ENCODE measurements at regions not wholly inside any gene's neighbourhood (a gene's known extent, or its start where the extent isn't known, plus 50 kb on each side); places are given as distances from the start of the nearest gene placed in this dataset.
"Not testable (repeated sequence)": the region's sequence is repeated elsewhere in the genome, so short reads cannot be mapped to it uniquely, and the experiment has no call there.

DNA sequence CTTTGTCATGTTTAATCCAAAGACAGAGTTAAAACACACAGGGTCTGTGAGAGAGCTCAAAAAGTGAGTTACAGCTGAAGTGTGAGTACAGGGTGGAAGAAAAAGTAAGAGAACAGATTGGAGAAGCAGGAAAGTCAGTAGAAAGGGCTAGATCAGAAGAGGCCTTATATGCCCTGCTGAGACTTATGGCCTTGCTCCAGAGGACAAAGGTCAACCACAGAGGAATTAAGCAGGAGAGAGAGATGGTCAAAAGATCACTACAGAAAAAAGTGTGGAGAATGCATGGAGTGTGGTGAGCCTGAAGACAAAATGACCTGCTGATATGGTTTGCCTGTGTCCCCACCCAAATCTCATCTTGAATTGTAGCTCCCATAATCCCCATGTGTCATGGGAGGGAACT lies 213.8 kb downstream of the NEBL start:
- Mint-ChIP-seq H3K27ac (no peak overlapping the region), H3K4me1 (ENCODE audit: low read depth) (no peaks in the 10 kb centered on the region), H3K36me3 (ENCODE audit: low read depth) (no peaks in the 10 kb centered on the region), H3K9me3 (ENCODE audit: insufficient read depth) (peaks cover 3% of the 10 kb centered on the region), H3K27me3 (ENCODE audit: low read depth) (no peaks in the 10 kb centered on the region), H3K4me3 (no peak overlapping the region)
- ChIA-PET CTCF (no interaction called here), POLR2A (no interaction called here)
- DNase-seq = no peak
- ATAC-seq = no peak

DNA sequence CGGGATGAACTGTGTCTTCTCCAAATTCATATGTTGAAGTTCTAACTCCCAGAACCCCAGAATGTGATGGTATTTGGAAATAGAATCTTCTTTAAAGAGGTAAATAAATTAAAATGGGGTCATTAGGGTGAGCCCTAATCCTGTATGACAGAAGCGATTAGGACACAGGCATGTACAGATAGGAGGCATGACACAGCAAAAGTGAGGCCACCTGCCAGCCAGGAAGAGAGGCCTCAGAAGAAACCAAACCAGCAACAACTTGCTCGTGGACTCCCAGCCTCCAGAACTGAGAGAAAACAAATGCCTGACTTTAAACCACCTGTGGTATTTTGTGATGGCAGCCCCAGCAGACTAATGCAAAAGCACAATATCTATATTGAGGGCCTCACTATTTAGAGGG lies 214.3 kb downstream of the NEBL start:
- H3K4me1 Mint-ChIP-seq (ENCODE audit: low read depth) = no peaks in the 10 kb centered on the region
- ATAC-seq (no peak), DNase-seq (no peak)
- H3K27me3 Mint-ChIP-seq (ENCODE audit: low read depth) = no peaks in the 10 kb centered on the region
- CTCF ChIA-PET = no interaction called here
- POLR2A ChIA-PET = no interaction called here
- no peak overlapping the region for H3K27ac Mint-ChIP-seq
- no peaks in the 10 kb centered on the region for H3K36me3 Mint-ChIP-seq (ENCODE audit: low read depth)
- H3K9me3 Mint-ChIP-seq (ENCODE audit: insufficient read depth) = peaks cover 3% of the 10 kb centered on the region
- H3K4me3 Mint-ChIP-seq = no peak overlapping the region

DNA sequence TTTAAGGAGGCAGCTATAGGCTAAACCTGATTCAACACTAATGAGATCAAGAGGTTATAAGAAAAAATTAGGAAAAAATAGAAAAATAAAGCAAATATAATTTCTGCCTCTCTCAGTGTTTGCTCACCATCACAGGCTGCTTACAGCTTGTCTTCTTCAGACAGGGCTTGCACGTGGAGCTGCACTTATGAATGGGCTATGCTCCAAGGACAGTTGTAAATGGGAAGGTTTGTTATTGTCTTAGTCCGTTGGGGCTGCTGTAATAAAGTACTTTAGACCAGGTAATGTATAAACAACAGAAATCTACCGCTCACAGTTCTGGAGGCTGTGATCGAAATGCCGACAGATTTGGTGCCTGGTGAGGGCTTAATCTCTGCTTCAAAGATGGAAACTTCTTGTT lies 219.8 kb downstream of the NEBL start:
- POLR2A ChIA-PET = no interaction called here
- H3K27ac Mint-ChIP-seq = no peak overlapping the region
- H3K4me3 Mint-ChIP-seq = no peak overlapping the region
- no peaks in the 10 kb centered on the region for H3K9me3 Mint-ChIP-seq (ENCODE audit: insufficient read depth)
- ATAC-seq (no peak), DNase-seq (no peak)
- H3K27me3 Mint-ChIP-seq (ENCODE audit: low read depth) = no peaks in the 10 kb centered on the region
- CTCF ChIA-PET = no interaction called here
- no peaks in the 10 kb centered on the region for H3K4me1 Mint-ChIP-seq (ENCODE audit: low read depth)
- no peaks in the 10 kb centered on the region for H3K36me3 Mint-ChIP-seq (ENCODE audit: low read depth)

DNA sequence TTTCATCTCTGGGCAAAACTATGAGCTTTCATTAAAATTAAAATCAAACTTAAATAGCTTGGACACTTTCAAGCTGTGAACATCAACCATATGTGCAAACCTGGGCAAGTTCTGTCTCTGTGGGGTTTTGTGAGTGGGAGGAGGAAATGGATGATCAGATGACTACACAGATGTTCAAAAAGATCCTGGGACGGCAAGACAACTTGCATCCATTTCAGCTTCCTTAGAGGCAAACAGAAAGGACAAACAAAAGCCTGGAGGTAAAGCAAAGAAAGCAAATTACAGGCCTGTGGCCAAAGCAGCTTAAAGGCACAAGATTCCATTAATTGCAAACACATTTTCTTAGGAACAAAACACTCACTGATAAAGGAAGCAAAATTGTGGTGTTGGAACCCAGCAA lies 222.2 kb downstream of the NEBL start:
- ChIA-PET POLR2A (no interaction called here), CTCF (no interaction called here)
- ATAC-seq (no peak), DNase-seq (no peak)
- Mint-ChIP-seq H3K27ac (no peak overlapping the region), H3K36me3 (ENCODE audit: low read depth) (no peaks in the 10 kb centered on the region), H3K4me1 (ENCODE audit: low read depth) (no peaks in the 10 kb centered on the region), H3K4me3 (no peak overlapping the region), H3K9me3 (ENCODE audit: insufficient read depth) (no peaks in the 10 kb centered on the region), H3K27me3 (ENCODE audit: low read depth) (no peaks in the 10 kb centered on the region)

DNA sequence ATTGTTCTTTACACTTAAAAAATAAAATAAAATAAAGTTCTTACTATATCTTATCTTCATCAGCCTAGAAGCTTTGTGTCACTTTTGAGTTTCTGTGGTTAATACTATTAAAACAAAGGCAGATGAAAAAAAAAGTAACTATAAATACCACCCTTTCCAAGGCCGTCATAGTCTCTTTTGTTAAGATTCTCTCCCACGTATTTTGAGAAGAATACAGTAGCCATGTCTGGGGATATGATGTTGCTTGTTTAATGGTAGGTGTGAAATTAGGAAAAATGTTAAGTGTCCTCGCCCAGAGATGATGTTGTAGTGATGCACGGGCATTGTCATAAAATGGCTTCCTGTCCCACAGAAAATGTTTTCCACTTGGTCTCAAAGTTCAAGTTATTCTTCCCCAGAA lies 223.9 kb downstream of the NEBL start:
- CTCF ChIA-PET = no interaction called here
- no peak for ATAC-seq

DNA sequence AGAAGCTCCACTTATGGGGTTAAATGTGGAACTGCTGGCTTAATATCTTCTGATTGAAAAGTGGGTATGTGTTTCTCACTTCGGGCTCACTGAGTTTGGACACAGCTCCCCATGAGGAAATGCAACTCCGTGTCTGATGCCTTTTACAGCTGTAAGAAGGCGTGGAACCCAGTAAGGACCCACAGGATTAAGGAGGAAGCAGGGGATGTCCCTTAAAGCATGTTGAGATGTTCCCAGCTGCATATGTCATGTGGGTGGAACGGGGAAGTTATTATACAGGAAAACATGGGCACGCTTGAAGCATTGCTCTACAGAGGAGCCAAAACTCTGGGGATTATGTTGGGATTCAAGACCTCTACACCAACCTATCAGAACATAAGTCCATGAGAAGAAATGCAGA lies 224.4 kb downstream of the NEBL start:
- Mint-ChIP-seq H3K9me3 (ENCODE audit: insufficient read depth) (no peaks in the 10 kb centered on the region), H3K4me1 (ENCODE audit: low read depth) (no peaks in the 10 kb centered on the region), H3K4me3 (no peak overlapping the region), H3K27me3 (ENCODE audit: low read depth) (no peaks in the 10 kb centered on the region), H3K36me3 (ENCODE audit: low read depth) (no peaks in the 10 kb centered on the region), H3K27ac (no peak overlapping the region)
- no peak for DNase-seq
- ChIA-PET POLR2A (no interaction called here), CTCF (no interaction called here)
- no peak for ATAC-seq

More for the DNA sequence above, 223.9 kb downstream of the NEBL start:
- Mint-ChIP-seq H3K36me3 (ENCODE audit: low read depth) (no peaks in the 10 kb centered on the region), H3K9me3 (ENCODE audit: insufficient read depth) (no peaks in the 10 kb centered on the region), H3K4me1 (ENCODE audit: low read depth) (no peaks in the 10 kb centered on the region), H3K4me3 (no peak overlapping the region), H3K27ac (no peak overlapping the region), H3K27me3 (ENCODE audit: low read depth) (no peaks in the 10 kb centered on the region)
- POLR2A ChIA-PET = no interaction called here
- no peak for DNase-seq

DNA sequence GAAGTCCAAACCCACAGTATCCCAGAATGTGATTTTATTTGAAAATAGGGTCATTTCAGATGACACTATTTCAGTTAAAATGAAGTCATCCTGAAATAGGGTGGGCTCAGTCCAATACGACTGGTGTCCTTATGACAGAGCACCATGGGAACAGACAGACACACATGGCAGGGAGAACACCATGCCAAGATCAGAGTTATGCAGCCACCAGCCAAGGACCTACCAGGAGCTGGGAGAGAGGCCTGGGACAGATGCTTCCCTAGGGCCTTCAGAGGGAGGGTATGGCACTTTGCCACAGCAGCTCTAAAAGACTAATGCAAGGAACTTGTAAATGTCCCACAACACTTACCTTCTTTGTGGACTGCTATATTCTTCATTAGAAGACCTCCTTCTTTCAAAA lies 226.5 kb downstream of the NEBL start:
- Mint-ChIP-seq H3K36me3 (ENCODE audit: low read depth) (no peaks in the 10 kb centered on the region), H3K4me3 (no peak overlapping the region), H3K27ac (no peak overlapping the region), H3K27me3 (ENCODE audit: low read depth) (no peaks in the 10 kb centered on the region), H3K4me1 (ENCODE audit: low read depth) (no peaks in the 10 kb centered on the region), H3K9me3 (ENCODE audit: insufficient read depth) (no peaks in the 10 kb centered on the region)
- POLR2A ChIA-PET = no interaction called here
- no peak for ATAC-seq
- CTCF ChIA-PET = no interaction called here
- no peak for DNase-seq

DNA sequence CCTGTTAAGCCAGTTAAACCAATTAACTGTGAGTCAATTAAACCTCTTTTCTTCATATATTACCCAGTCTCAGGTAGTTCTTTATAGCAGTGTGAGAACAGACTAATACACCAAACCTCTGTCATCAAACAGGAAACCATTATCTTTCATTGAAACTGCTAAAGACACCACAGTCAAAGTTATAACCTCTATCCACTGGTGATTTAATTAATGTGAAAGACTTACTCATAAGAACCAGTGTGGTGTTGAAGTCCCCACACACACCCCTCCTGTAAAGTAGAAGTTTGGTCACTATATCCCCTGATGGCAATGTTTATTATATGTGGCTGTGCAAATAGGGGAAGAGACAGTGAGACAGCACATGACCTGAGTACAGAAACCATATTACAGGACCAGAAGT lies 228.1 kb downstream of the NEBL start:
- no peak for DNase-seq
- H3K36me3 Mint-ChIP-seq (ENCODE audit: low read depth) = no peaks in the 10 kb centered on the region
- ATAC-seq = no peak
- no peaks in the 10 kb centered on the region for H3K9me3 Mint-ChIP-seq (ENCODE audit: insufficient read depth)
- CTCF ChIA-PET = no interaction called here
- POLR2A ChIA-PET = no interaction called here
- H3K4me1 Mint-ChIP-seq (ENCODE audit: low read depth) = no peaks in the 10 kb centered on the region
- H3K27ac Mint-ChIP-seq = no peak overlapping the region
- H3K4me3 Mint-ChIP-seq = no peak overlapping the region
- H3K27me3 Mint-ChIP-seq (ENCODE audit: low read depth) = no peaks in the 10 kb centered on the region

DNA sequence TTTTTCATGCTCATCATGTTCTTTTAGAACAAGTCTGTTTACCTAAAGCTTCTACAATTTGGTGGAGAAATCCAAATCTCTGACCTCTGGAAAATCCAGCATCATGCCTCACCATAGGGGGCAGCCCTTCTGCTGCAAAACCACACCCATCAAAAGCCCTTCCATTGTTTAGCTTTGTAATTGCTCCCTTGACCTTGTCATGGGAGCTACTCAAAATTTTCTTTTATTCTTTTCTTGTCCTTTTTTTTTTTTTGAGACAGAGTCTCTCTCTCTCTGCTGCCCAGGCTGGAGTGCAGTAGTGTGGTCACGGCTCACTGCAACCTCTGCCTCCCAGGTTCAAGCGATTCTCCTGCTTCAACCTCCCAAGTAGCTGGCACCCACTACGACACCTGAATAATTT lies 234.4 kb downstream of the NEBL start:
- no peak overlapping the region for H3K4me3 Mint-ChIP-seq
- DNase-seq (no peak), ATAC-seq (no peak)
- ChIA-PET CTCF (no interaction called here), POLR2A (interaction anchor here (0.5 to 0.7 kb wide), 2 partner anchors 1379 to 1781 kb away, joined by 3 read pairs; no protein-coding TSS in a partner anchor)
- H3K27me3 Mint-ChIP-seq (ENCODE audit: low read depth) = no peaks in the 10 kb centered on the region
- no peaks in the 10 kb centered on the region for H3K4me1 Mint-ChIP-seq (ENCODE audit: low read depth)
- H3K9me3 Mint-ChIP-seq (ENCODE audit: insufficient read depth) = peaks cover 8% of the 10 kb centered on the region
- no peak overlapping the region for H3K27ac Mint-ChIP-seq
- H3K36me3 Mint-ChIP-seq (ENCODE audit: low read depth) = no peaks in the 10 kb centered on the region

DNA sequence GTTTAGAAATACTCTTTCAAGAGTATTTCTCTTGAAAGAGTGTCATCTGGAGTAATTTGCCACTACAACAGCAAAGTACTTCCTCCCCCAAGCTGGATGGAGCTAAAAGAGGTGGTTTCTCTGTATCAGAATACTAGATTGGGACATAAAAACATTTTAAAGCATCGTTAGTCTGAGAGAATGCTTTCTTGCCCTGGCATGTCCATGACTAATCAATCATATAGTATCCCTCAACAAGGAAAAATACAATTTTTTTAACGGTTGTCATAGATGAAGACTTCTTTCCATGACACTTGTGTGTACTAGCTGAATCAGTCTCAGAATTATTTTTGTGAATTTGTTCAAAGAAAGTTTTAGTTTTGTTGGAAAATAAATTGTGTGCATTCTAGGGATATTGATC lies 237.9 kb downstream of the NEBL start:
- ChIA-PET POLR2A (no interaction called here), CTCF (no interaction called here)
- Mint-ChIP-seq H3K4me1 (ENCODE audit: low read depth) (no peaks in the 10 kb centered on the region), H3K9me3 (ENCODE audit: insufficient read depth) (peaks cover 14% of the 10 kb centered on the region), H3K4me3 (no peak overlapping the region), H3K27ac (no peak overlapping the region), H3K27me3 (ENCODE audit: low read depth) (no peaks in the 10 kb centered on the region), H3K36me3 (ENCODE audit: low read depth) (no peaks in the 10 kb centered on the region)
- ATAC-seq = no peak
- DNase-seq = no peak

DNA sequence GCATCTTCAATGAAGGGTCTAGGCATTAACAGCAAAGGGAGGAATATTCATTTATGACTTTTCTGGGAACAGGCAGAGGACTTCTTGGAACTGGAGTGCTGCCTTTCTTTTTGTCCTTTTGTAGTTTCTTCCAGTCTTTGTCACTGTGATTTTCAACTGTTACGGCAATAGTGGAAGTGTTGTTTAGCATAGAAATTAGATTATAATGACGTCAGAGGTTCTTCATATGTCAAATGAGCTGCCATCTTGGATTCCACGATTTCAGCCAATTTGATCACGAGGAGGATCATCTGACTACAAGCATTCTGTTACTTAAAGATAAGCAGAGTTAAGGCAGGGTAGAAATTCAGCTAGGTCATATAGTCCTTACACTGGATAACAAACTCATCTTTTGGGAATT lies 239.0 kb downstream of the NEBL start:
- H3K36me3 Mint-ChIP-seq (ENCODE audit: low read depth) = no peaks in the 10 kb centered on the region
- H3K4me1 Mint-ChIP-seq (ENCODE audit: low read depth) = no peaks in the 10 kb centered on the region
- no peak overlapping the region for H3K27ac Mint-ChIP-seq
- H3K4me3 Mint-ChIP-seq = no peak overlapping the region
- CTCF ChIA-PET = no interaction called here
- POLR2A ChIA-PET = no interaction called here
- DNase-seq = no peak
- peaks cover 14% of the 10 kb centered on the region for H3K9me3 Mint-ChIP-seq (ENCODE audit: insufficient read depth)
- ATAC-seq = no peak
- no peaks in the 10 kb centered on the region for H3K27me3 Mint-ChIP-seq (ENCODE audit: low read depth)

DNA sequence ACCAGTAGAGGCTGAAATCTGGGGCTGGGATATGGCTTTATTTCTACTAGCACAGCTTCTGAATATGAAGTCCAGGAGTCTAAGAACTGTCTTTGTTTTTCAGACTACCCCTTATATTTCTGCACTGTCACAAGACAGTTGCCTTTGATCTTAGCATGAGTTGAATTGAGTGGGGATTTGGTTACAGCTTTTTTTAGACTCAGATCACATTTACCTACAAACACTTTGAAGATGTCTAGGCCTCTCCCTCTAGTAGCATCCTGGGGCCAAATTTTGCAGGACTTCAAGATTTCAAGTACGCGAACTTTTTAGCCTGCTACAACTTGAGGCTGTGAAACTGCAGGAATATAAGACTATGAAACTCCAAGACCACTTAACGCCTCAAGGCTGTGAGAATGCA lies 240.2 kb downstream of the NEBL start:
- POLR2A ChIA-PET = no interaction called here
- ATAC-seq = no peak
- no peak for DNase-seq
- Mint-ChIP-seq H3K27me3 (ENCODE audit: low read depth) (no peaks in the 10 kb centered on the region), H3K9me3 (ENCODE audit: insufficient read depth) (peaks cover 14% of the 10 kb centered on the region), H3K4me3 (no peak overlapping the region), H3K36me3 (ENCODE audit: low read depth) (no peaks in the 10 kb centered on the region), H3K27ac (no peak overlapping the region), H3K4me1 (ENCODE audit: low read depth) (no peaks in the 10 kb centered on the region)
- CTCF ChIA-PET = no interaction called here

DNA sequence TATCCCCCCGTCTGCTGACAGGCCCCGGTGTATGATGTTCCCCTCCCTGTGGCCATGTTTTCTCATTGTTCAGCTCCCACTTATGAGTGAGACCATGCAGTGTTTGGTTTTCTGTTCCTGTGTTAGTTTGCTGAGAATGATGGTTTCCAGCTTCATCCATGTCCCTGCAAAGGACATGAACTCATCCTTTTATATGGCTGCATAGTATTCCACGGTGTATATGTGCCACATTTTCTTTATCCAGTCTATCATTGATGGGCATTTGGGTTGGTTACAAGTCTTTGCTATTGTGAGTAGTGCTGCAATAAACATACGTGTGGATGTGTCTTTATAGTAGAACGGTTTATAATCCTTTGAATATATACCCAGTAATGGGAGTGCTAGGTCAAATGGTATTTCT lies 244.7 kb downstream of the NEBL start:
- H3K36me3 Mint-ChIP-seq (ENCODE audit: low read depth); H3K4me1 Mint-ChIP-seq (ENCODE audit: low read depth); POLR2A ChIA-PET; DNase-seq; ATAC-seq; CTCF ChIA-PET; H3K4me3 Mint-ChIP-seq; H3K27me3 Mint-ChIP-seq (ENCODE audit: low read depth); H3K27ac Mint-ChIP-seq: not testable (repeated sequence)
- peaks cover 12% of the 10 kb centered on the region for H3K9me3 Mint-ChIP-seq (ENCODE audit: insufficient read depth)

All from activated CD8-positive, alpha-beta T cell treated with anti-CD3 and anti-CD28 coated beads, Interleukin-2, amount 10 ng/mL, durations not matched to agents 7 days and 5 days (primary cell).